ENCODE measurements at regions not wholly inside any gene's neighbourhood (a gene's known extent, or its start where the extent isn't known, plus 50 kb on each side); places are given as distances from the start of the nearest gene placed in this dataset.

- no peak for TF ChIP-seq CTCF (IDR thresholded peaks at IDR 0.05)
- TF ChIP-seq POLR2A (IDR thresholded peaks at IDR 0.05): no peak
Observed at GRCh38 chr6:18897350-18897749, 510.2 kb downstream of the RNF144B start.

Data from upper lobe of left lung (tissue), 4 donors.